Tongue (tissue), 1 donor: ENCODE measurements at regions not wholly inside any gene's neighbourhood (a gene's known extent, or its start where the extent isn't known, plus 50 kb on each side); places are given as distances from the start of the nearest gene placed in this dataset.
"Not testable (repeated sequence)": the region's sequence is repeated elsewhere in the genome, so short reads cannot be mapped to it uniquely, and the experiment has no call there.

ENCODE experiments used
- DNase-seq: peaks from one replicate; pipeline ENCODE4 v3.0.0-alpha.2; 2015

DNA sequence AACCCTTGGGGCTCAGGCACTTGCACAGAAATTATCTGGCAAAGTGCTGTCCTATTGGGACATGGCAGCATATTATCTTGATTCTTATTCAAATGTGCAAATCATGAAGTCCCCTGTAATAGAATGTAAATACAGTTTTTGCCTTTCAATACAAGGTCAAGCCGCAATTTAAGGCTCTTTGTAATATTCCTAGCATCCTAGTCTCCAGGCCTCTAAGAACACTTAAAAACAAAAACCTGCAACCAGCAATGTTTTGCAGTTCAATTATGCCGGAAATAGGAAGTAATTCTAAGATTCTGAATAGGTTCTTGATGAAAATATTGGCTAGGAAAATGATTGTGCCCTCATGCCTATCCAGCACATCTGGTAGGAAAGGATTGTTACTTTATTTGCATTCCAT, 197.2 kb upstream of the IRAK1BP1 start:
- DNase-seq, result no peak

DNA sequence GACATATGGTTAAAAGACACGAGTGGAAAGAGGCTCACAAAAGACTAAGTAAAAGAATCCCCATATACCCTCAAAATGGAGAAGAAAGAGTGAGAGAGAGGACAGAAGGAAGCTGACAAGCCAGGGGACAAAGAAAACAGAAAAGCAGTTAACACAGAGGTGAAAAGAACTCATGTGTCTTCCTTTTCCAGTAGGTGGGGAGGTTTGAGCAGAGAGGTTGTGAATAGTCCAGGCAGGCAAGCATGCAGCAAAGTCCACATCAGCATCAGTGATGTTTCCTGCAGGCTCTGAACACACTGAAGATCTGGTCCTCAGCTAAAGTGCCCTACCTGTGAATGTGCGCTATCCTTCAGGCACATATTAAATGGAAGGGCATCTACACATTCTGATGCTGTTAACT, 196.5 kb upstream of the IRAK1BP1 start:
- no peak for DNase-seq

DNA sequence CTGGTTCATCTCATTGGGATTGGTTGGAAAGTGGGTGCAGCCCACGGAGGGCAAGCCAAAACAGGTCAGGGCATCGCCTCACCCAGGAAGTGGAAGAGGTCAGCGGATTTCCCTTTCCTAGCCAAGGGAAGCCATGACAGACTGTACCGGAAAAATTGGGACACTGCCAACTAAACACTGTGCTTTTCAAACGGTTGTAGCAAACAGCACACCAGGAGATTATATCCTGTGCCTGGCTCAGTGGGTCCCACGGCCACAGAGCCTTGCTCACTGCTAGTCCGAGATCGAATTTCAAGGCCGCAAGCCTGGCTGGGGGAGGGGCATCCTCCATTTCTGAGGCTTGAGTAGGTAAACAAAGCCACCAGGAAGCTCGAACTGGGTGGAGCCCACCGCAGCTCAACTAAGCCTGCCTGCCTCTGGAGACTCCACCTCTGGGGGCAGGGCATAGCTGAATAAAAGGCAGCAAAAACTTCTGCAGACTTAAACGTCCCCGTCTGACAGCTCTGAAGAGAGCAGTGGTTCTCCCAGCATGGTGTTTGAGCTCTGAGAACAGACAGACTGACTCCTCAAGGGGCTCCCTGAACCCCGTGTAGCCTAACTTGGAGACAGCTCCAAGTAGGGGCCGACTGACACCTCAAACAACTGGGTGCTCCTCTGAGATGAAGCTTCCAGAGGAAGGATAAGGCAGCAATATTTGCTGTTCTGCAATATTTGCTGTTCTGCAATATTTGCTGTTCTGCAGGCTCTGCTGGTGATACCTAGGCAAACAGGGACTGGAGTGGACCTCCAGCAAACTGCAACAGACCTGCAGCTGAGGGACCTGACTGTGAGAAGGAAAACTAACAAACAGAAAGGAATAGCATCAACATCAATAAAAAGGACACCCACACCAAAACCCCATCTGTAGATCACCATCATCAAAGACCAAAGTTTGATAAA, 191.0 kb upstream of the IRAK1BP1 start:
- DNase-seq, result not testable (repeated sequence)

DNA sequence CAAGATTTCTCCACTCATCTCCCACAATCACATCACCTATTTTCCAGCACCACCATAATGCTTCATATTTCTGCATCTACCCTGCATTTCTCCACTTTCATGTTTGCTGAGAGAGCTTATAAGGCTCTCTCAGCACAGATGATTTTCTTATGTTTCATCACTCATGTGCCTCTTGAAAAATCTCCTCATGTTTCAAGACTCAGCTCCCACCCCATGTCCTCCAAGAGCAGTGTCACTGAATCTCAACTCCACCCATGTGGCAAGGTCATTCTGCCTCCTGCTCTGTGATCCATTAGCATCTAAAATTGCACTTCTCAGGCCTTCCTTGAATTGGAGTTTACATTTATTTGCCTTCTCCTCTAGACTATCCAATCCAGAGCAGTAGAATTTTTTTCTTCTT, 178.7 kb upstream of the IRAK1BP1 start:
- no peak for DNase-seq

DNA sequence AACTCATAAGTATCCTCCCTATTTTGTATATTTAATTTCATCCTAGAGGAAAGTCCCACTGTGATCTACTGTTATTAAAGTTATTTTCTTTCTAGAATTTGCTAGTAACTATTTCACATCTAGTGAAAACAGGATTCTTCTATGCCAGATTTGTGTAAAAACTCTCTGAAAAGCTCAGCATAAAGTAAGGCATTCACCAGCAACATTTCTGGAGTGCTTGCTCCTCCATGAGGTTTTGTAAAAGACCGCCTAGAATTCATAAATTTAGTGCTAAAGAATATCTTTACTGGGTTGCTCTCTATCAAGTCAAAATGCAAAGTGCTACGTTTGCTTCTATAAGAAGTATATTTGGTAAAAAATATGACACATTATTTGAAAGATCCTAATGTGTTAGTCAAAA, 173.5 kb upstream of the IRAK1BP1 start:
- no peak for DNase-seq

DNA sequence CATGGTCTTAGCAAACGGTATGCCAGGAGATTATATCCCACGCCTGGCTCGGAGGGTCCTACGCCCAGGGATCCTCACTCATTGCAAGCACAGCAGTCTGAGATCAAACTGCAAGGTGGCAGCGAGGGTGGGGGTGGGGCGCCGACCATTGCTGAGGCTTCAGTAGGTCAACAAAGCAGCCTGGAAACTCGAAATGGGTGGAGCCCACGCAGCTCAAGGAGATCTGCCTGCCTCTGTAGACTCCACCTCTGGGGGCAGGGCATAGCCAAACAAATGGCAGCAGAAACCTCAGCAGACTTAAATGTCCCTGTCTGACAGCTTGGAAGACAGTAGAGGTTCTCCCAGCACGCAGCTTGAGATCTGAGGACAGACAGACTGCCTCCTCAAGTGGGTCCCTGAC, 172.7 kb upstream of the IRAK1BP1 start:
- DNase-seq, result not testable (repeated sequence)

DNA sequence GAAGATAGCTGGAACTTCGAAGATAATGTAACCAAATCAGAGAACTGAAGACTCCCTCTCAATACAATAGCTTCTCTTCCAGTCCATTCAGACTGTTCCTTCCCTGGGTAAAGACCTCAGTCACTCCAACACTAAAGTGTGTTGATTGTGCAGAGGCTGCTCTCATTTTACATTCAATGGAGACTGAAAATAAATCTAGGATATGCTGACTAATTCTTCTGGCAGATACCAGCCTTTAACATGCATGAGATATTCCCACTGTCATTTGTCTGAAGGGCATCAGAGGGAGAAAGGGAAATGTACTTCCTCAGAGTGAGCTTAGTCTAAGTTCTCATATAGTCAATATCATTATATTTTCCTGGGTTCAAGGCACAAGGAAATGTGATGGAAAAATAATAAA, 166.4 kb upstream of the IRAK1BP1 start:
- DNase-seq, result no peak

DNA sequence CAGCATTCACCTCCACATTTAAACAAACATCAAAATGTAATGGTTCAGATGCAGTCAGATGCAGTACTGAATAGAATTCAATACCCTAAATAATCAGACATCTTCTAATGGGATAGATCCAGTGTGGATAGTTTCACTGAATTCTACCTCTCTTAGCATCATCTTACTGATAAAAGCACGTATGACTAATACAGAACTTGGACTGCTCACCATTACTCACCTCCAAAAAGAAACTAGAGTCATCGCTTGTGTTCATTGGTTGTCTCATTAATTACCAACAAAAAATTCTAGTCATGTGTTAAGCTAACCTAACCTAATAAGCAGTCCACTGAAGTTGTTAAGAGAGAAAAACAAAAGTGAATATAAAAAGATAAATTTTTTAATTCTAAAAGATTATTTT, 165.9 kb upstream of the IRAK1BP1 start:
- DNase-seq, result no peak

DNA sequence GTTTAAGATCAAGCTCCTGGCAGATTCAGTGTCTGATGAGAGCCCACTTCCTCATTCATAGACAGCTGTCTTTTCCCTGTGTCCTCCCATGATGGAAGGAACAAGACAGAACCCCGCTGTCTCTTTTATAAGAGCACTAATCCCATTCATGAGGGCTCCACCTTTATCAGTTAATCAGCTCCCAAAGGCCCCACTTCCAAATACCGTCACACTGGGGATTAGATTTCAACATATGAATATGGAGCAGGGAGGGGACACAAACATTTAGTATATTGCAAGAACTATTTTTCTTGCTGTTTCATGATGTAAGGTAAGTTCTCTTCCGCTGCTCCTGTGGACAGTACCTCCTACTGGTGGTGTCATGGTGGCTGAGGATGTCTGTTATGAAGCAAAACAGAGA, 158.3 kb upstream of the IRAK1BP1 start:
- no peak for DNase-seq

DNA sequence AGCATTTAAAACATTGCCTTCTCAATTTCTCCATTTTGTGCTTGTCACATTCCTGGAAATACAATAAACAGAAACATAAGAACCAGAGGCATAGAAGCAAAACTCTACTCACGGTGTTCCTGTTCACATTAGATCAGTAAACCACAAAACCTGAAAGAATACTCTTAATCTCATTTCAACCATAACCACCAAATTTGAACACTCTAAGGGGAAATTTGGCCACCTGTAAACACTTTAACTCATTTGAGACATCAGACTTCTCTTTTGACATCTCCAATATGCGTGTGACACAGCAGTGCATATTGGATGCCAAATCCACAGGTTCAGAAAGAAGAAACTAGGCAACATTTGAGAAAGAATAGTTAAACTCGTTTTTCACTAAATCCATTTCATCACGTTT, 153.8 kb upstream of the IRAK1BP1 start:
- no peak for DNase-seq

DNA sequence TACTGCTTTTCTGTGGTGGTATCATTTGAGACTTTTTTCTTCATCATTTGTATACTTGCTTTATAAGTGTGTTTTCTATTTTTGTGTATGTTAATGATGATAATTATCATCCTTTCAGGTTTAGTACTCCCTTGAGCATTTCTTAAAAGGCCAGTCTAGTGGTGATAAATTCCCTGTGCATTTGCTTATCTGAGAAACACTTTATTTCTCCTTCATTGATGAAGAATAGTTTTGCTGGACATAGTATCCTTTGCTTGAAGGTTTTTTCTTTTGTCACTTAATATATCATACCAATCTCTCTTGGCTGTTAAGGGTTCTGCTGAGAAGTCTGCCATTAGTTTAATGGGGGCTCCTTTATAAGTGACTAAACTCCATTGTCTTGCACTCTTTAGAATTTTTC, 123.2 kb upstream of the IRAK1BP1 start:
- DNase-seq, result no peak

DNA sequence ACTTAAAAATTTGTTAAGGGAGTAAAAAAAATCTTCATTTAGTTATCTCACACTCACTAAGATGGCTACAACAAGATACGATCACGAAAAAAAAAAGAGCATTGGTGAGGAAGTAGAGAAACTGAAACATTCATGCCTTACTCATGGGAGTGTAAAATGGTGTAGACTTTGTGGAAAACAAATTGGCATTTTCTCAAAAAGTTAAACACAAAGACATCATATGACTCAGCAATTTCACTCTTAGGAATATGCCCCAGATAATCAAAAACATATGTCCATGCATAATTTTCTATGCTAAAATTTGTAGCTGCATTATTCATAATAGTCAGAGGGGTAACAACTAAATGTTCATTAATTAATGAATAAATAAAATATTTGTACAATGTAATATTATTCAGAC, 120.9 kb upstream of the IRAK1BP1 start:
- no peak for DNase-seq

DNA sequence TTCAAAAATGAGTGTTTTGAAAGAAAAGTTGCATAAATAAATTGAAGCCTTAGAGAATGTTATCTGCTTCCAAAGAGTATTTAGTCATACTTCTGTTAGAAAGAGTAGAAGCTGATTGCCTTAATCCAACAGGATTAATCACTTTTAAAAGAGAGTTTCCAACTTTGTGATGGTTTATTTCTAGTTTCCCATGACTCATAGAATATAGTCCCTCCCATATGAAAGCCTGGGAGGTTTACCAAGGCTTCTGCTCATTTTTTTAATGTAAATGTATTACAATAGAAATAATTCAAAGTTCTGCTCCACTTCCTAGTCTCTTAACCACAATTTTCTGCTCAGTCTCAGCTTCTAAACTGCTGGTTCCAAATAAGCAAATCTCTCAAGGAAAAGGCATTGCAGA, 118.0 kb upstream of the IRAK1BP1 start:
- DNase-seq, result no peak

DNA sequence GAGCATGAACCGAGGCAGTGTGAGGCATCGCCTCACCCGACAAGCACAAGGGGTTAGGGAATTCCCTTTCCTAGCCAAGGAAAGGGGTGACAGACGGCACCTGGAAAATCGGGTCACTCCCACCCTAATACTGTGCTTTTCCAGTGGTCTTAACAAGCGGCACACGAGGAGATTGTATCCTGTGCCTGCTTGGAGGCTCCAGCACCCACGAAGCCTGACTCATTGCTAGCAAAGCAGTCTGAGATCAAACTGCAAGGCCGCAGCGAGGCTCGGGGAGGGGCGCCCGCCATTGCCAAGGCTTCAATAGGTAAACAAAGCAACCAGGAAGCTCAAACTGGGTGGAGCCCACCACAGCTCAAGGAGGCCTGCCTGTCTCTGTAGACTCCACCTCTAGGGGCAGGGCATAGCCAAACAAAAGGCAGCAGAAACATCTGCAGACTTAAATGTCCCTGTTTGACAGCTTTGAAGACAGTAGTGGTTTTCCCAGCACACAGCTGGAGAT, 109.0 kb upstream of the IRAK1BP1 start:
- not testable (repeated sequence) for DNase-seq

DNA sequence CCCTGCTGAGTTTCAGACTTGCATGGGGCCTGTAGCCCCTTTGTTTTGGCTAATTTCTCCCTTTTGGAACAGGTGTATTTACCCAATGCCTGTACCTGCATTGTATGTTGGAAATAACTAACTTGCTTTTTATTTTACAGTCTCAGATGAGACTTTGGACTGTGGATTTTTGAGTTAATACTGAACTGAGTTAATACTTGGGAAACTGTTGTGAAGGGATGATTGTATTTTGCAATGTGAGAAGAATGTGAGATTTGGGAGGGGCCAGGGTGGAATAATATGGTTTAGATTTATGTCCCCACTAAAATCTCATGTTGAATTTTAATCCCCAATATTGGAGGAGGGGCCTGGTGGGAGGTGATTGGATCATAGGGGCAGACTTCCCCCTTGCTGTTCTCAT, 99.1 kb upstream of the IRAK1BP1 start:
- DNase-seq, result no peak

DNA sequence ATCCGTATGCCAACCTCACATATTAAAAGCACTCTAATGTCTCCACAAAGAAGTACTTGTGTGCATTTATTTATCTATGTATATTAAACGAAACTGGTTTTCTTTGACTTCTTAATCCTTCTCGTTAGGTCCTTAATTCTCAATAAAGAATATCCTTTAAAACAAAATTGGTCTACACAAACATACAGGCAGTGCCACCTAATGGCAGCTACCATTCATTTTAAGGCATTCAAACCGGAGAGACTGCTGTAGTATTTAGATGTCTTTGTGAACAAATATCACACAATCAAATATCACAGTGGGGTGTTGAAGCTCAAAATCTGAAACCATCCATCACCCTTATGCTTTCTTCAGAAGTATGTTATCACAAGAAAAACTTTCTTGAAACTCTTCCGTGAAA, 96.6 kb upstream of the IRAK1BP1 start:
- DNase-seq, result no peak

DNA sequence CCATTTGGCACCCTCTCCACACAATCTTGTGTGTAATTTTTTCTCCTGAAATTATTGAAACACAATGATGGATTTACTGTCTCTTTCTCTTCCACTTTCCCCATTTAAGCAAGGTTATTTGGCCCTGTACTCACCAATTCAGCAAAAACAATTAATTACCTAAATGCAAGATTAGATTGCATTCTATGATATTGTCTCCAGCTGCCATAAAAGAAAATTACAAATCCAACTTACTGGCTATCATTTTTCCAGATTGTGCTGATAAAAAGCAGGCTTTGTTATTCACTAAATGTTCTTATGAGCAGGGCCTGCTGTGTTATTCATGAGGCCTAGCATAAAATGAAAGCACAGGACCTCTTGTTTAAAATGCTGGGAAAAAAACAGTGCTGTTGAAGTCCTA, 95.8 kb upstream of the IRAK1BP1 start:
- no peak for DNase-seq

DNA sequence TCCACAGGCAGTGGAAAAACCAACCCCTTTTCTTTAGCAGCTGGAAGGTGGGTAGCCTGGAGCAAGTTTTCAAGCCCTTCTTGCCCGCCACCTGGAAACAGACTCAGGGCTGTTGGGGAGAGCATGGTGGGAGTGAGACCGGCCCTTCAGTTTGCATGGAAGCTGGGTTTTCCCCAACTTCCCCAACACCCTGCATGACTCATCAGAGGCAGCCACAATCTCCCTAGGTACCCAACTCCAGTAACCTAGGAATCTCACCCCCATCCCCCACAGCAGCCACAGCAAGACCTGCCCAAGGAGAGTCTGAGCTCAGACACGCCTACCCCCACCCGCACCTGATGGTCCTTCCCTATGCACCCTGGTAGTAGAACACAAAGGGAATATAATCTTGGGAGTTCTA, 86.3 kb upstream of the IRAK1BP1 start:
- DNase-seq, result no peak

DNA sequence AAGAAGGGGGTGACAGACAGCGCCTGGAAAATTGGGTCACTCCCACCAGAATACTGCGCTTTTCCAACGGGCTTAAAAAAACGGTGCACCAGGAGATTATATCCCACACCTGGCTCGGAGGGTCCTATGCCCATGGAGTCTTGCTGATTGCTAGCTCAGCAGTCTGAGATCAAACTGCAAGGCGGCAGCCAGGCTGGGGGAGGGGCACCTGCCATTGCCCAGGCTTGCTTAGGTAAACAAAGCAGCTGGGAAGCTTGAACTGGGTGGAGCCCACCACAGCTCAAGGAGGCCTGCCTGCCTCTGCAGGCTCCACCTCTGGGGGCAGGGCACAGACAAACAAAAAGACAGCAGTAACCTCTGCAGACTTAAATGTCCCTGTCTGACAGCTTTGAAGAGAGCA, 84.0 kb upstream of the IRAK1BP1 start:
- not testable (repeated sequence) for DNase-seq

DNA sequence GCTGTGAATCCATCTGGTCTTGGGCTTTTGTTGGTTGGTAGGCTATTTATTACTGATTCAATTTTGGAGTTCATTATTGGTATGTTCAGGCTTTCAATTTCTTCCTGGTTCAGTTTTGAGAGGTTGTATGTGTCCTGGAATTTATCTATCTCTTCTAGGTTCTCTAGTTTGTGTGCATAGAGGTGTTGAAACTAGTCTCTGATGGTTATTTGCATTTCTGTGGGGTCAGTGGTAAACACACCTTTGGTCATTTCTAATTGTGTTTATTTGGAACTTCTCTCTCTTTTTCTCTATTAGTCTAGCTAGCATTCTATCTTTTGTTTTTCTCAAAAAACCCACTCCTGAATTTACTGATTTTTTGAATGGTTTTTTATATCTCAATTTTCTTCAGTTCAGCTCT, 70.1 kb upstream of the IRAK1BP1 start:
- DNase-seq, result no peak

DNA sequence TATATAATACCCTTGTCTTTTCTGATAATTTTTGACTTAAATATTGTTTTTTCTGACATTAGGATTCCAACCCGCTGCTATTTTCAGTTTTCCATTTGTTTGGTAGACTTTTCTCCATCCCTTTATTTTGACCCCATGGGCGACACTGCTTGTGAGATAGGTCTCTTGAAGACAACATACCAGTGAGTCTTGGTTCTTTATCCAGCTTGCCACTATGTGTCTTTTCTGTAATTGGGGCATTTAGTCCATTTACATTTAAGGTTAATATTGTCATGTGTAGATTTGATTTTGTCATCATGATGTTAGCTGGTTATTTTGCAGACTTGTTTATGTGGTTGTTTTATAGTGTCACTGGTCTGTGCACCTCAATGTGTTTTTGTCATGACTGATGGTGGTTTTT, 67.7 kb upstream of the IRAK1BP1 start:
- DNase-seq, result no peak

DNA sequence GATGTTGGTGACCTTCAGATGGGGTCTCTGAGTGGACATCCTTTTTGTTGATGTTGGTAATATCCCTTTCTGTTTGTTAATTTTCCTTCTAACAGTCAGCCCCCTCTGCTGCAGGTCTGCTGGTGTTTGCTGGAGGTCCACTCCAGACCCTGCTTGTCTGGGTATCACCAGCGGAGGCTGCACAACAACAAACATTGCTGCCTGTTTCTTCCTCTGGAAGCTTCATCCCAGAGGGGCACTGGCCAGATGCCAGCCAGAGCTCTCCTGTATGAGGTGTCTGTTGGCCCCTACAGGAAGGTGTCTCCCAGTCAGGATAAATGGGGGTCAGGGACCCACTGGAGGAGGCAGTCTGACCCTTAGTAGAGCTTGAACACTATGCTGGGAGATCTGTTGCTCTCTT, 60.6 kb upstream of the IRAK1BP1 start:
- DNase-seq, result not testable (repeated sequence)

DNA sequence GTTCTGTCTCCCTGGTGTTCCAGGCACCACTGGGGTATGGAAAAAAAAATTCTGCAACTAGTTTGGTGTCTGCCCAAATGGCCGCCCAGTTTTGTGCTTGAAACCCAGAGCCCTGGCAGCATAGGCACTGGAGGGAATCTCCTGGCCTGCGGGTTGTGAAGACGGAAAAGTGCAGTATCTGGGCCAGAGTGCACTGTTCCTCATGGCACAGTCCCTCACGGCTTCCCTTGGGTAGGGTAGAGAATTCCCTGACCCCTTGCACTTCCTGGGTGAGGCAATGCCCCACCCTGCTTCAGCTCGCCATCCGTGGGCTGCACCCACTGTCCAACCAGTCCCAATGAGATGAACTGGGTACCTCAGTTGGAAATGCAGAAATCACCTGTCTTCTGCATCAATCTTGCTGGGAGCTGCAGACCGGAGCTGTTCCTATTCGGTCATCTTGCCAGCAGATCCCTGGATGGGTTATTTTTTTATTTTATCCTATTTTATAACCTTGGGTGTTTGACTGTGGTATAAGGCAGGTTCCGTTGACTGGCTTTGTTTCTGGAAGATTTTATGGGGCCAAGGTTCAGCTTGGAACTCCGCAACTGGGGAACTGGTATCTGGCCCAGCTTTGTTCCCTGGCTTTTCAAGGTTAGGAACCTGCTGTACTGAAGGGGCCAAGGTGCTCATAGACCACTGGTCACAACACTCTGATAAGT, 59.5 kb upstream of the IRAK1BP1 start:
- not testable (repeated sequence) for DNase-seq
